ENCODE measurements at regions not wholly inside any gene's neighbourhood (a gene's known extent, or its start where the extent isn't known, plus 50 kb on each side); places are given as distances from the start of the nearest gene placed in this dataset.
"Not testable (repeated sequence)": the region's sequence is repeated elsewhere in the genome, so short reads cannot be mapped to it uniquely, and the experiment has no call there.

DNA sequence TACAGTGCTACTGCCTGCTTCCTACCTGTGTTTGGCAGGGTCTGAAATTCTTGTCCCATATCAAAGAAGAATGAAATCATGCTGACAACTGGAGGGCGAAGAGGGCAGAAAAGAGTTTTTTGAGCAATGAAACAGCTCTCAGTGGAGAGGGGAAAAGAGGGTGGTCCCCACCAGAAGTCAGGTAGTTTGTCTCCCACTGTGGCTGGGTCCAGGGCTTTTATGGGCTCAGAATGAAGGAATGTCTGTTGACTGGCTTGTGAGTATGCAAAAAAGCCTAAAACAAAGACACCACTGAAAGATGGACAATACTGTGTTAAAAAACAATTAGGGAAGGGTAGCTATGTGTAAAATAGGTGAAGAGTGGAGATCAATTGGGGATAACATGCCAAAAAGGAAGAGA is 115.0 kb downstream of the ADAM29 start:
- FAIRE-seq, result no peak

DNA sequence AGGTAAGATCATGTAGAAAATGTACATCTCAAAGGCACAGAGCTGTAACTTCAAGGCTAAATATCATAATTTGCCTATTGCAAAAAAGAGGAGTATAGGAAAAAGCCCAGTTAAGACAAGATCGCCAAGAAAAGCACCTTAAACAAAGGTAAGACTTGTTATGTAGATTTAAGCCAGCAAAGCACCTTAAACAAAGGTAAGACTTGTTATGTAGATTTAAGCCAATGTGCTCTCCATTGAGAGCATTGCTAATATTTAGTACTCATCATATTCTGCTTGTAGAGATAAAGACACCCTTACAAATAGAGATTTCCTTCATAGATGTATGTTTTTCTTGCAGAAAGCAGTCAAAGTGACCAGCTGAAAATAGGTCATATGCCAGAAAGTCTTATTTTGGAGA is 115.8 kb downstream of the ADAM29 start:
- FAIRE-seq, result no peak

DNA sequence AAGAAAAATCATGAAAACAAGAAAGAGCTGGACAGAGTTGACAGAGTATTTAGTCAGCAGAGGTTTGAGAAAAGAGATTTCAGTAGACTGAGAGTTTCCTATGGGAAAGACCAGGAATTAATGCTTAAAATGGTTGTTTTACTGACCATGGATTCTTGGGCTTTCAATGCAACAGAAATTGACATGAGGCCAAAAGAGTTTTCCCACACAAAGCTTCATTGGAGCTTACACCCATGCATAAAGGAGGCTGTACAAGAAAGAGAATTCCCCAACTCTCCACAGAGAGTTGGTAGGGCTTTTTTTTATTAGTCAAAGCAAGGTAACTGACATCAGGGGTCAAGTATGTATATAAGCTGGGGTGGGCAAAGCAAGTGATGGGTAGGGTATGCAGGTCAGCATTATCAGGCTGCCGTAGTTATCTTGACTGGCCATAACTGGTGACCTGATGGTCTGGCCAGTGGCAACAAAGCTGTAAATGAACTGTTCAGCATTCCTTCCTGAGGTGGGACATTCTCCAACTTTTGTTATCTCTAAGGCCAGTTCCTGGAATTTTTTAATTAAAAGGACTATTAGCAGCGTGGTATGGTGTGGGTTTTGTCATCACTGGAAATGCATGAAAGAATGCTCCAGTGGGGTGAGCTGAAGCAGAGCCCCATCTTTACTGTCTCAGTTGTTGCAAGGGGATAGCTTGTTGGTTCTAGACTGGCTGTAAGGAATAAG is 117.0 kb downstream of the ADAM29 start:
- FAIRE-seq, result no peak

DNA sequence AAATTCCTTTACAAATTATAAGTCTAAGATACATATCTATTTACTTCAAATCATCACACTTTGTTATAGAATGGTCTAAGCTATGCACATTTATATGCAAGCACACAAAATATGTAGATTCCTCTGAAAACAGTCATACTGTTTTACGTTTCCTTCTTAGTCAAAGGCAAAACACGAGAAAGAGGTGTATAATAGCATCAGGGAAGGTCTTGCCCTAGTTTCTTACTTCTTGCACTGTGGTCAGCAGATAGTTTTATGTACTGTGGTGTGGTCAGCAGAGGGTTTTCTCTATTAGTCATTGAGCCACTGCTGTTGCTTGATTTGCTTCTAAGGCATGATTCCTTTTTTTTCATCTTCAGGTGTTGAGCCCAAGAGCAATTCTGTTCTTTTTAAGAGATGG is 117.7 kb downstream of the ADAM29 start:
- FAIRE-seq, result no peak

DNA sequence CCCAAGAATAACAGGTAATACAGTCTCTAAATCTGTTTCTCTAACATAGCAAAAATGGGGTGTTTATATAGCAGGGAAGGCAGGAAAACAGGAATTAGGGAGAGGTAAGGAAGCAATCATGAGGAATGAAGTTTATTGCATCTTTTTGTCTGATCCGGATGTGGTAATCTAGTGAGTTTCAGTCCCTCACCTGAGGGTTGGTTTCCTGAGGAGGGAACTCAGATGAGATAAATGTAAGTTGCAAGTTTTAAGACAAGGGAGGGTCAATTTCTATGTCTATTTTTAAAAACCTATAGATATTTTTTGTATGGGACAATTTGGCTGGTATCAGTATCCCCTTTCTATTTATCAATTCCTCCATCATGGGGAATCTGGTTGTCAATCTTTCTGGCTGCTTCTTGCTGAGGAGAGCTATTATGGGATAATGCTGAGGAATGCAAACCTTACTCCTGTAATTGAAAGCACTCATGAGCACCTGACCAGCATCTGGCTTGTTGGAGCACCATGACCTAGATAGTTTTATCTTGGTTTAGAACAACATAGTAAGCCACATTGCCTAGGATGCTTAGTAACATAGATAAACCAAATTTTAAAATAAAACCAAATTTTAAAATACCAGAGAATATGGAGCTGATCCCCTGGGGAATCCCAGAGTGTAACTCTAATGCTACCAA is 130.1 kb downstream of the ADAM29 start:
- FAIRE-seq, result no peak

DNA sequence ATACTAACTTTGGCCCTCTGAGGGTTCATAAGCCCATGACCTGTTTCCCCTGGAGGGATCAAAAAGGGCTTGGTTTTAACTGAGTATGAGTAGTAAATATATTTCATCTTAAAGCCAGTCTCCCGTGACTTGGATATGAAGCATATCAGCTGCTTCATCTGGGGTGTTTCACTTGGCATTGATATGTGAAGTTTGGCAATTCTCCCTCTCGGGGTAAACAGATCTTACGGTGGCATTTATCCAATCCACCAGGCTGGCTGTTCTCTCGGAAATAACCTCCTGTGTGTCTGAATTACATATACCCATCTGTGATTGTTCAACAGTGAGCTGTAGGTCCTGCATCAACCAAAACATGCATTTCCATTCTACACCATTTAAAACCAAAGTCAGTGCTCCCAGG is 130.7 kb downstream of the ADAM29 start:
- FAIRE-seq, result no peak

DNA sequence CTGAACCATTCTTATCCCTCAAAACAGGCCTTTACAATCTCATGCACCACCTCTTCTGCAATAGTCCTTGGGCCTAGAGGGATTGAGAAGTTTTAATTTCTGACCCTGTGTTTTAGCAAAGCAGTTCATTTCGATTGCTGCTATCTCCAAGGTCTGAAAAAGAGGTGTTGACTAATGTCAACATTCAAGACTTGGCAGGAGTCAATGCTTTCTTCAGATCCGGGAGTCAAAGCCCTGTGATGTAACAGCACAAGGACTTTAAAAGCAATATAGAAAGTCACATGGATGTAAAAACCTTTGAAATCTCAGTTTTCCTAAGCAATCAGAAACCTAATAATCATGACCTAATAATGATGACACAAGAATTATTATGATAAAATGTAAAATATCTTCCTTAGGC is 133.8 kb downstream of the ADAM29 start:
- FAIRE-seq, result no peak

DNA sequence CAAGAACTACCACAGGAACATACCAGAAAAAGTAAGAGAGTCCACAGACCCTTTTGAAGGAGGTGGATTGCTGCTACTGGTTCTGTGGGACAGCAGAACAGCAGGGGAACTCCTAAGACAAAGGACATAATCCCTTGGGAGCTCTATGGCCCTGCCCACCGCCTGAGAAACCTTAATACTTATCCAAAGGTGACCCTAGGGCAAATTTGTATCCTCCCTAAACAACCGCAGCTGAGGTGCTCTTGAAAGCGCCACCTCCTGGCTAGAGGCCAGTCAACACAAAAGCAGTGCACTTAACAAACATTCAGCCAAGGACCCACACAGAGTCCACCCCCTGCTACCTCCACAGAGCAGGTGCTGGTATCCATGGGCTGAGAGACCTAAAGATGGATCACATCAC is 136.8 kb downstream of the ADAM29 start:
- FAIRE-seq, result no peak

DNA sequence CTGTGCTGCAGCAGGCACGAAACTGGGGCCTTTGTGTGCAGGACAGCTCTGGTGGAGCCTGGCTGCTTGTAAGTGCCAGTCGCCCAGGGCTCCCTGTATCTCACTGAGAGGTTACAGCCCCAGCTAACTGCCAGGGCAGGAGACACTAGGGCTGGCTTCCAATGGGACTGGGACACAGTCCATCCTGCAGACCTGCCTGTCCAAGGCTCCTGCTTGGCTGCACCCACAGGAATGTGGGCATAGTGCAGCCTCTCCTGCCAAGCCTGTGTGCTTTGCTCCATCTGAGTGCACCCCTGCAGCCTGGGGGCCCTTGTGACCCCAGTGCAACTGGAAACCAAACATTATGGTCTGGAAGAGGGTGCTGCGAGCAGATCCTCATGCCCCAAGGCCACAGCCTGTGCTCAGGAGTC is 144.0 kb downstream of the ADAM29 start:
- FAIRE-seq, result no peak

DNA sequence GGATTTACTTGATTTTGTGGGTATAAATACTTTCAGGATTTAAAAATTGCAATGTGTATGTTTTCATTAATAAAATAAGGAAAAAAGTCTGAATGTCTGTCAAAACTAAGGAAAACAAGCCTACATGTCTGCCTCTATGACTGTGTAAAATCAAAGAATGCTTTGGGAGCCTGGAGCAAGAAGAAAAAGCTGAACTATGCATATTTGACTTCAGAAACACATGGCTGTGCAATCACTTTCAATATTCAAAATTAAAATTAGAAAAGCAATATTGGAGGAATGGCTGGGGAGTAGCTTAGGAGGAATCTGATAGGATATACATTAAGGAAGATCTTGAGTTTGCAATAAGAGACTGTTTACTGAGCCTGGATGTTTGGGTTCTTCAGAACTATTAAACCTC is 147.1 kb downstream of the ADAM29 start:
- no peak for FAIRE-seq

DNA sequence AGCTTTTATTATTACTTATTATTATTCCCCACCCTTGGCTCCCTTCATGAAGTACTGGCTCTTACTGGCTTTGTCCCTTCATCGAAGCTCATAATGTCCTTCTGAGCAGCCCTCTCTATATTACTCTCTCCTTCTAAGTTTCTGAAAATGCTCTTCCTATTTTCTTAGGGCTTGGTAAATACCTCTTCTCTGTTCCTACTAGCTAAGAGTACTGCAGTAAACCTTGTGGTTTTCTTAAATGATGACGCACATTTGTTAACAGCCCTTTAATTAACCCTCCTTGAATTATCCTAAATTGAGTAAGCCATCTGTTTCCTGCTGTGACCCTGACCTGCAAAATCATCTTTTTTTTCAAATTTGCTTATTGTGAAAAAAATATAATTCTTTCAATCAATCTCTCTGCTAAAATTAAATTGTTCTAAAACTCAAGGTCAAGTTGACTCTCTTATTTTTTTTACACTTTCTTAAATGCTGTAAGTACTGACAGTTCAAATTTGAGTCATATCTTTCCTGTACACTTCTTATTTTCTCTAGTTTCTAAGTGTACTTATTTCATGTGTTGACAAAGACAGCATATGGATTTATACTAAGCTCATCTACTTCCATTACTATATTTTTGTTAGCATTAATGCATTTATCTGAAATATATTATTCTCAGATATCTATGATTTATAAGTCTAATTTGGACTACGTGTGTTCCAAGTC is 148.9 kb downstream of the ADAM29 start:
- peak; percentile 98 for FAIRE-seq

DNA sequence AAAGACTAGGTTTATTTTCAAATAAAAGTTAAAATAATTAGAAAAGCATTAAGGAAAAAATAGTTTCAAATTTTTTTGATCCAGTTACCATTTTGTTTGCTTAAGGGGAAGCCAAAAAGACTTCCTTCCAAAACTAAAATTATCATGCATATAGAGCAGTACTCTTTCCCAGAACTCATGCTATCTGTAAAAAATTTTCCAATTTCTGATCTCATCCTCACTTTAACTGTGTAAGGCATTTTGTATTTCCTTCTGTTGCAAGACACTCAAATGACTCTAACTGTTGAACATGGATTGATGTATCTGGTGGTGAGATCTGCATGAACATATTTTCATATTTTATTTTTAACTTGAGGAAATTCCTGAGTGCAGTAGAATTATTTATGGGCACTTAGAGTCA is 150.1 kb downstream of the ADAM29 start:
- no peak for FAIRE-seq

DNA sequence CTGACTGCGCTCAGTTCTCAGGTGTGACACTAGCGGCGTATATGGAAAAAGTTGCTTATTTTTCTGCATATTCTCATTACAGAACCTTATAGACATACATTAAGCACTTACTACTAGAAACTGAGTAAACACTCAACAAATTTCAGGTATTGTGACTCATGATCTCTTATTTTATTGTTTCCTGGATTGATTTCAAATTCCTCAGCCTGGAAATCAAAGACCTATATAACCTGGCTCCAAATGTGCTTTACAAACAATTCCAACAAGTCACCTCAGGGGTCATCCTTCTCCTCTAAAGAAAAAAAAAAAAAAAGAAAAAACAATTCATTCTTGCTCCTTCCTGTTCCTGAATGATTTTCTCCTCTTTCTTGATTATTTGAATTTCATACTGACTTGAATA is 152.3 kb downstream of the ADAM29 start:
- FAIRE-seq, result no peak

DNA sequence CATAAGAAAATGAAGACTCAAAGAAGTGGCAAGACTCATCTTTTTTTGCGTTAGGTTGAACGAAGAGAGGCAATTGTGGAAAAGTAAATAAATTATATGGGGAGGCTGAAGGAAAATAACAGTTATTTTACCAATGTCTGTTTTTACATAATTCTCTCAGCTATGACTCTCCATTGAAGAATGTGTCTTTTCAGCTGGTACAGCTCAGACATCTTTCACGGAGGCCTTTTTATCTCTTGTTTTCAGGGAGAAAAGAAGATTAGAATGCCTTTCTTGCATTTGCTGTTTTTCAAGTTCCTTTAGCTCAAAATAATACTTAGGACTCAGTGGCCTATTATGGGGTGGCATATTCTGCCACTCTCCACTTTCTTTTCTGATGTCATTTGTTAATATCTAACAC is 153.0 kb downstream of the ADAM29 start:
- FAIRE-seq, result no peak

DNA sequence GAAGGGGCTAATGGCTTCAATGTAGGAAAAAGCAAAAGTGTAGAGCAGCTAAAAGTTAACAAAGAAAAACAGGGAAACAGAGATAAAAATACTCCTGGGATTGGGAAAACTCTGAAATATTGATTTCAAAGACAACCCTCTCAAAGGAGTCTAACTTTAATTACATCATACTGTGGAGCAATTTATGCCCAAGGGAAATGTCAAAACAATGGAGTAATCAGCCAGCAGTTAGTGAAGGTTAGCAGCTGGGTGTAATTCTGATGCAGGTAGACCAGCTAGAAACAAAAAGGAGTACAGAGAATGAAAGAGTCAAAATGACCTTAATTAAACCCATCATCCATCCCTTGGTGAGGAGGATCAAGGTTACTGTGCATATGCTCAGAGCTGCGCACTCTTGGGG is 169.0 kb downstream of the ADAM29 start:
- no peak for FAIRE-seq

DNA sequence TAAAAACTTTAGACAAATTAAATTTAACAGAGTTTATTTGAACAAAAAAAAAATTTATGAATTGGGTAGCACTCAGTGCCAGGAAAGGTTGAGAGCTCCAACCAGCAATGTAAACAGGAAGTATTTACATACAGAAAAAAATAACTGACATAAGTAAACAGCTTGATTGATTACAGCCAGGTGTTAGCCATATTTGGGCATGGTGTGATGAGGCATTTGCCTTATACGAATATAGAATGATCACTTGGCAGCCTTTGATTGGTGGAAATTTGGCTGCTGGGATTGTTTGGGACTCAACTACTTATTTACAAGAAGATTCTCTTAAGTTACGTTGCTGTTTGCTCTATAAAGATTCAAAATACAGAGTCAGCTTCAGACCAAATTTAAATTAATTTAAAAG is 172.0 kb downstream of the ADAM29 start:
- FAIRE-seq, result no peak

DNA sequence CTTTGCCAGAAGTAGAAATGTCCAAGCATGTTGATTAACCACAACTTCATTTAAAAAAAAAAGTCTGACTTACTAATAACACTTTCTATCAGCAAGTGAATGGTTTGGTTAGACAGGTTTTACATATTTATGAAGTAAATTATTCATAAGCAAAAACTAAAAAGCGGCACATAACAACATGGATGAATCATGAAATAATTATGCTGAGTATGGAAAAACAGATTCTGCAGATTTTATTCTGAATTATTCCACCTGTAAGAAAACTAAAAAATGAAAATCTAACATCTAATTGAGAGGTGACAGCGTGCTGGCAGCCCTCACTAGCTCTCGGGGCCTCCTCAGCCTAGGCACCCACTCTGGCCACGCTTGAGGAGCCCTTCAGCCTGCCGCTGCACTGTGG is 173.5 kb downstream of the ADAM29 start:
- no peak for FAIRE-seq

DNA sequence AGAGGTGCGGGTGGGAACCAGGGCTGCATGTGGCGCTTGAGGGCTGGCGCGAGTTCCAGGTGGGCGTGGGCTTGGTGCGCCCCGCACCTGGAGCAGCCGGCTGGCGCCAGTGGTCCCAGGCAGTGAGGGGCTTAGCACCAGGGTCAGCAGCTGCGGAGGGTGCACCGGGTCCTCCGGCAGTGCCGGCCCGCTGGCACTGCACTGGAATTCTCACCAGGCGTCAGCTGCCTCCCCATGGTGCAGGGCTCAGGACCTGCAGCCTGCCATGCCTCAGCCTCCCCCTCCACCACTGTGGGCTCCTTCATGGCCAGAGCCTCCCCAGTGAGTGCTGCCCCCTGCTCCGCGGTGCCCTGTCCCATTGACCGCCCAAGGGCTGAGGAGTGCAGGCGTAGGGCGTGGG is 174.0 kb downstream of the ADAM29 start:
- no peak for FAIRE-seq

DNA sequence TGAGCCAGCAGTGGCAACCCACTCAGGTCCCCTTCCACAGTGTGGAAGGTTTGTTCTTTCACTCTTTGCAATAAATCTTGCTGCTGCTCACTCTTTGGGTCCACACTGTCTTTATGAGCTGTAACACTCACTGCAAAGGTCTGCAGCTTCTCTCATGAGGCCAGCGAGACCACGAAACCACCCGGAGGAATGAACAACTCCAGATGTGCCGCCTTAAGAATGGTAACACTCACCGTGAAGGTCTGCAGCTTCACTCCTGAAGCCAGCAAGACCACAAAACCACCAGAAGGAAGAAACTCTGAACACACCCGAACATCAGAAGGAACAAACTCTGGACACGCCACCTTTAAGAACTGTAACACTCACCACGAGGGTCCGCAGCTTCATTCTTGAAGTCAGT is 174.9 kb downstream of the ADAM29 start:
- FAIRE-seq, result not testable (repeated sequence)

DNA sequence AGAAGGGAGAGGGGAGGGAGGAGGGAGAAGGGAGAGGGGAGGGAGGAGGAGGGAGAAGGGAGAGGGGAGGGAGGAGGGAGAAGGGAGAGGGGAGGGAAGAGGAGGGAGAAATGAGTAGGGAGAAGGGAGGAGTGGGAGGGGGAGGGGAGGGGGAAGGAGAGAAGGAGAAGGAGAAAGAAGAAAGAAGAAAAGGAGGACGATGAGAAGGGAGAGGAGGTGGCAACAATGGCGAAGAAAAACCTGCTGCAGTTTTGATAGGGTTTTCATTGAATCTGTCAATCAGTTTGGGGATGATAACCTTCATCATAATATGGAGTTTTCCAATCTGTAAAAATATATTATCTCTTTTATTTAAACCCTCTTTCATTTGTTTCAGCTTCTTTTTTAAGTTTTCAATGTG is 185.2 kb downstream of the ADAM29 start:
- no peak for FAIRE-seq

DNA sequence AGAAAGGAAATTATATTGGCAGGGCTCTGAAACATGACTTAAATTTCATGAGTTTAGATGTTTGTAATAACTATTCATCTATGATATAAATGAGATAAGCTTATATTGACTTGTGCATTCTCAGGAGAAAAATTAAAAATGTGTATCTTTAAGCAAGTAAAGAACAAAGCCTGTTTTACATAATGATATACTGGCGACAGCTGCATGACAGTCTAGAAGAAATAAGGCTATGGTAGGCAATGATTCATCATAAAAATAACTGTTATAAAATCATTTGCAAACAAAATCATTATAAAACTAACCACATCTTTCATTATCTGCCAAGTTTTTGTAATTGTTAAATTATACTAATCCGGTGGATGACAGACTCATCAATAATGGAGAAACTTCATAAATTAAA is 188.1 kb downstream of the ADAM29 start:
- no peak for FAIRE-seq

DNA sequence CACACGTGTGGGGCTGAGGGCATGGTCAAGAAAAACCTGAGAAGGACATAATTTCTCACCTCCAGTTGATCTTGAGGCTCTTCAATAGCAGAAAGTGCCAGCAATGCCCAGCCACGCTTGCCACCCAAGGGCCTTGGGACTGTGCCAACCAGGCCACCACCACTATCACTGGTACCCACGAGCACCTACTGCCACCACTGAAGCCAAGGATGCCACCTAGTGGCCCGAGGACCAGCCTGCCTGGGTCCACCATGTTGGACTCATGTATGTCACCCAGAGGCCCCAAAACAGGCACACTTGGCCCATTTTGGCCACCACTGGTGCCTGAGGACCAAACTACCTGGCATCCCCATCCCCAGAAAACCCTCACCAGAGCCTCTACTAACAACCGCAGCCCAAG is 191.8 kb downstream of the ADAM29 start:
- FAIRE-seq, result no peak

DNA sequence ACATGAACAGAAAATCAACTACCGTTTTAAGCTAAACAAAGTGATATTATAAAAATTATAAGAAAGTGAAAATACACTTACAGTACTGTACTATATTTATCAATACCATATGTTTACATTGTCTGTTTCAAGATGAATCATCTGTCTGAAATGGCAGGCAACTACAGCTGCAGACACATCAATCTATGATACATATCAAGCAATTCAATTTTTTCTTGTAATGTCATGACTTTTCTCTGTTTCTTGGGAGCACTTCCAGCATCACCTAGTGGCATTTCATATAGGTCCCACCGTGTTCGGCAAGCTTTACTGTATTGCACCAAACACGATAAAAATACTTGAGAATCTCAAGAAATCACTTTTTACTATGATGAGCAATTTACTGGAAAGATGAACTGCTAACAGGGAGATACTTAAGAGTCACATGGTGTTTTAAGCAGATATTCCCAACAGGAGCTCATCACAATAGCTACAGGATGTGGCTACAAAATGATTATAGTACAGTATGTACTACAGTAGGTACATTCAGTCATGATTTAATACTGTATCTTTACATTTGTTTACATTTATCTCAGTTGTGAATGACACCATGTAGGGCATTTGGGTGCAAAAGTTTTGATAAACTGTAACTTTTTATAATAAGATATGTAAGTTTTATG is 207.4 kb downstream of the ADAM29 start:
- FAIRE-seq, result no peak

DNA sequence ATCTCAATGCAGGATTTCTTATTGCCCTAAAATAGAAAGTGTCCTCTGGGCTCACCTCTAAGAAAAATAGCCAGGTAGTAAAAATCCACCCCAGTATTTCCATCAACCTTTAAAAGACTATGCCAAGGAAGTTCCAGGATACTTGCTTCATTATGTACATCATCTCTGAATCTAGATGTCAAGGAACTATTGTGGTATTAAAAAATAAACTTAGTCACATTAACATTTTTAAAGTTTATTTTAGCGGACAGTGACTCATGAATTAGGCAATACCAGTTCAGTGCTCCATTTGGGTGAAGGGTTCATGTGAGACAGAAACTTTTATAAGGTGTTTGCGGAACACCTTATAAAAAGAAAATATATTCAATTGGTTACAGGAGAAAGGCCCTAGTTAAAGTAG is 209.2 kb downstream of the ADAM29 start:
- no peak for FAIRE-seq
